H1 (cell line): ENCODE measurements at regions not wholly inside any gene's neighbourhood (a gene's known extent, or its start where the extent isn't known, plus 50 kb on each side); places are given as distances from the start of the nearest gene placed in this dataset.

Experiments used
- CTCF ChIA-PET: fragments of 300-600 bp; sonication (Branson Sonifier 250); formaldehyde crosslinking; loops from one replicate; lab custom pipeline; 2021; ENCODE audit not compliant: partially characterized antibody; lab: Charles Lee
- POLR2A ChIA-PET: fragments of 300-600 bp; sonication (Branson Sonifier 250); formaldehyde crosslinking; loops from one replicate; lab custom pipeline; 2021; ENCODE audit warnings: inconsistent platforms; ENCODE audit not compliant: partially characterized antibody; lab: Charles Lee
- DNase-seq, 2 experiments: peaks; one replicate each; pipeline versions ENCODE4 v3.0.0 to v3.0.0-alpha.2; 2010 to 2022; ENCODE audit warnings: low spot score in 2 of 2, low read depth in 1 of 2, mixed read lengths in 1 of 2
- FAIRE-seq: peaks from 2 replicates; lab custom pipeline; 2011; peaks lifted over from hg19 to GRCh38; lab: Jason Lieb, UNC
- H2AFZ ChIP-seq: 2 replicates; pipeline ENCODE4 v1.8.1; 2012; ENCODE audit warnings: low read length, inconsistent platforms
- H2AK5ac ChIP-seq: 2 replicates; pipeline ENCODE4 v1.6.1; 2013; ENCODE audit warnings: low read depth, low read length
- H2BK120ac ChIP-seq: replicated peaks from 2 replicates; pipeline ENCODE3; 2013; ENCODE audit warnings: low read depth, low read length, inconsistent platforms
- H2BK12ac ChIP-seq: 2 replicates; pipeline ENCODE4 v1.6.1; 2013; ENCODE audit warnings: low read depth, low read length
- H2BK15ac ChIP-seq: 2 replicates; pipeline ENCODE4 v1.6.1; 2013; ENCODE audit warnings: low read length
- H2BK20ac ChIP-seq: 2 replicates; pipeline ENCODE4 v1.6.1; 2013; ENCODE audit warnings: low read length
- H2BK5ac ChIP-seq: 2 replicates; pipeline ENCODE4 v1.6.1; 2013; ENCODE audit warnings: low read depth, low read length
- H3K14ac ChIP-seq: 2 replicates; pipeline ENCODE4 v1.6.1; 2013; ENCODE audit warnings: inconsistent platforms; ENCODE audit not compliant: insufficient read length
- H3K18ac ChIP-seq: 2 replicates; pipeline ENCODE4 v1.6.1; 2013; ENCODE audit warnings: low read length; ENCODE audit errors: extremely low read depth
- H3K23ac ChIP-seq: 2 replicates; pipeline ENCODE4 v1.6.1; 2013; ENCODE audit warnings: inconsistent platforms; ENCODE audit not compliant: insufficient read length
- H3K23me2 ChIP-seq: 2 replicates; pipeline ENCODE4 v1.6.1; 2013; ENCODE audit warnings: low read depth, low read length
- H3K27ac ChIP-seq: 2 replicates; pipeline ENCODE4 v1.6.1; 2011; ENCODE audit warnings: low read depth, low read length, inconsistent platforms
- H3K27me3 ChIP-seq, 4 experiments: replicated peaks in 1 of 4; 1 replicate in 1 of 4; 2 replicates in 3 of 4; pipeline versions ENCODE4 v1.6.1 to v1.8.1; 2011 to 2013; ENCODE audit warnings: low read length in 3 of 4, mild to moderate bottlenecking in 3 of 4, inconsistent platforms in 2 of 4, mixed read lengths in 2 of 4, moderate library complexity in 1 of 4; ENCODE audit not compliant: control insufficient read depth in 3 of 4, insufficient read depth in 3 of 4; ENCODE audit errors: extremely low read depth in 1 of 4
- H3K36me3 ChIP-seq, 4 experiments: 2 replicates each; pipeline versions ENCODE4 v1.6.1 to v1.8.1; 2011 to 2013; ENCODE audit warnings: mild to moderate bottlenecking in 4 of 4, low read length in 3 of 4, moderate library complexity in 2 of 4, control low read depth in 1 of 4, inconsistent platforms in 1 of 4; ENCODE audit not compliant: insufficient read depth in 4 of 4, control insufficient read depth in 2 of 4
- H3K4ac ChIP-seq: replicated peaks from 2 replicates; pipeline ENCODE3; 2013; ENCODE audit warnings: low read length, low read depth, mixed read lengths, inconsistent platforms; ENCODE audit not compliant: insufficient read length
- H3K4me1 ChIP-seq, 4 experiments: replicated peaks in 1 of 4; 1 replicate in 1 of 4; 2 replicates in 3 of 4; pipeline versions ENCODE4 v1.6.1 to v1.8.1; 2011 to 2013; ENCODE audit warnings: low read length in 3 of 4, inconsistent platforms in 2 of 4, mixed read lengths in 1 of 4; ENCODE audit not compliant: insufficient read depth in 4 of 4, control insufficient read depth in 3 of 4
- H3K4me2 ChIP-seq, 2 experiments: 2 replicates each; pipeline versions ENCODE4 v1.6.1 to v1.8.1; 2011 to 2013; ENCODE audit warnings: low read depth in 2 of 2, low read length in 2 of 2, control low read depth in 1 of 2, inconsistent platforms in 1 of 2, mild to moderate bottlenecking in 1 of 2; ENCODE audit not compliant: insufficient read depth in 1 of 2
- H3K4me3 ChIP-seq, 4 experiments: fragments of 200-600, 300-600 bp in 1 of 4; sonication (generic), shearing (Covaris generic), sonication (Bioruptor Twin) in 1 of 4; 2 replicates each; pipeline versions ENCODE4 v1.5.1 to v1.8.1; 2011 to 2016; ENCODE audit warnings: low read length in 4 of 4, low read depth in 3 of 4, control low read depth in 2 of 4, inconsistent platforms in 2 of 4, mild to moderate bottlenecking in 2 of 4, mixed read lengths in 1 of 4, moderate library complexity in 1 of 4; ENCODE audit not compliant: insufficient read depth in 2 of 4; ENCODE audit errors: extremely low read depth in 1 of 4
- H3K56ac ChIP-seq: replicated peaks from 2 replicates; pipeline ENCODE3; 2013; ENCODE audit warnings: low read depth, mild to moderate bottlenecking, mixed read lengths, low read length, inconsistent platforms; ENCODE audit not compliant: insufficient read length
- H3K79me1 ChIP-seq: 2 replicates; pipeline ENCODE4 v1.6.1; 2013; ENCODE audit warnings: low read depth, low read length, control low read depth
- H3K79me2 ChIP-seq, 2 experiments: 2 replicates each; pipeline versions ENCODE4 v1.6.1 to v1.8.1; 2012 to 2013; ENCODE audit warnings: low read length in 2 of 2, mild to moderate bottlenecking in 2 of 2, inconsistent platforms in 1 of 2; ENCODE audit not compliant: insufficient read depth in 2 of 2, control insufficient read depth in 1 of 2
- H3K9ac ChIP-seq, 4 experiments: replicated peaks in 1 of 4; 1 replicate in 1 of 4; 2 replicates in 3 of 4; pipeline versions ENCODE4 v1.6.1 to v1.8.1; 2011 to 2013; ENCODE audit warnings: low read depth in 3 of 4, low read length in 3 of 4, control low read depth in 2 of 4, mild to moderate bottlenecking in 2 of 4, moderate library complexity in 2 of 4, inconsistent platforms in 1 of 4; ENCODE audit errors: extremely low read depth in 1 of 4
- H3K9me3 ChIP-seq, 2 experiments: 2 replicates each; pipeline versions ENCODE4 v1.6.1 to v1.8.1; 2012 to 2013; ENCODE audit warnings: mild to moderate bottlenecking in 2 of 2, moderate library complexity in 2 of 2, control low read depth in 1 of 2, inconsistent platforms in 1 of 2, low read depth in 1 of 2, low read length in 1 of 2, mixed read lengths in 1 of 2; ENCODE audit not compliant: insufficient read depth in 2 of 2
- H4K20me1 ChIP-seq, 2 experiments: replicated peaks in 1 of 2; 2 replicates each; pipeline versions ENCODE3 to v1.8.1; 2011 to 2013; ENCODE audit warnings: inconsistent platforms in 2 of 2, low read length in 2 of 2, mild to moderate bottlenecking in 1 of 2; ENCODE audit not compliant: insufficient read depth in 2 of 2, control insufficient read depth in 1 of 2
- H4K5ac ChIP-seq: 2 replicates; pipeline ENCODE4 v1.6.1; 2013; ENCODE audit warnings: low read length, low read depth, mixed read lengths, inconsistent platforms; ENCODE audit not compliant: insufficient read length
- H4K8ac ChIP-seq: 2 replicates; pipeline ENCODE4 v1.8.0; 2013; ENCODE audit warnings: mild to moderate bottlenecking, moderate library complexity, low read length, inconsistent platforms; ENCODE audit not compliant: insufficient read depth; ENCODE audit errors: extremely low read depth
- H4K91ac ChIP-seq: replicated peaks from 2 replicates; pipeline ENCODE3; 2013; ENCODE audit warnings: low read length, mixed read lengths, inconsistent platforms; ENCODE audit not compliant: insufficient read length
- HDAC2 ChIP-seq, 2 experiments: fragments of 300-600 bp in 1 of 2; sonication (generic) in 1 of 2; IDR thresholded peaks; 2 replicates each; pipeline ENCODE4 v1.6.1; 2011 to 2012; ENCODE audit warnings: low read depth in 2 of 2, low read length in 2 of 2, mild to moderate bottlenecking in 2 of 2, moderate library complexity in 2 of 2, borderline replicate concordance in 1 of 2, inconsistent platforms in 1 of 2
- SIN3A ChIP-seq, 2 experiments: IDR thresholded peaks in 1 of 2; conservative IDR thresholded peaks in 1 of 2; 2 replicates each; pipeline ENCODE4 v1.6.1; 2011 to 2012; ENCODE audit warnings: low read length in 2 of 2, improper control_type of control experiment in 1 of 2, low read depth in 1 of 2, mild to moderate bottlenecking in 1 of 2
- WGBS, 2 experiments: shearing (Covaris generic) in 1 of 2; methylation state at CpG; one replicate each; pipeline versions ENCODE4 v1.1.6 to v1.1.7; 2013 to 2015; ENCODE audit warnings: low lambda C conversion rate in 2 of 2, mixed read lengths in 2 of 2, inconsistent platforms in 1 of 2, low coverage in 1 of 2, missing lambda C conversion rate in 1 of 2; ENCODE audit not compliant: insufficient replicate concordance in 2 of 2, insufficient coverage in 1 of 2, insufficient read length in 1 of 2; ENCODE audit errors: extremely low coverage in 1 of 2, missing lambda C conversion rate in 1 of 2; 5-methylcytosine and 5-hydroxymethylcytosine counted together

- Histone ChIP-seq H3K4me3 (no peak overlapping the region), H2AFZ (no peak overlapping the region), H2AK5ac (no peak overlapping the region), H3K23ac (no peak overlapping the region), H3K27me3 (no peaks in the 10 kb centered on the region), H2BK5ac (no peak overlapping the region), H3K56ac (no peak overlapping the region), H2BK120ac (no peak overlapping the region), H3K23me2 (no peaks in the 10 kb centered on the region), H3K27ac (no peak overlapping the region), H2BK12ac (no peak overlapping the region), H3K4me2 (no peak overlapping the region), H4K20me1 (no peaks in the 10 kb centered on the region), H4K5ac (no peak overlapping the region), H2BK15ac (no peak overlapping the region), H2BK20ac (no peak overlapping the region), H4K8ac (no peak overlapping the region), H3K79me1 (no peaks in the 10 kb centered on the region), H3K14ac (no peak overlapping the region), H3K4me1 (0 out of 7 replicates have a peak, but pooled peaks cover 0 to 3% (median 0%) of the 10 kb centered on the region in 4 experiments), H3K9me3 (peaks cover 3 to 4% of the 10 kb centered on the region in 2 experiments; a peak in 2 of 4 replicates), H4K91ac (no peak overlapping the region), H3K4ac (no peak overlapping the region), H3K79me2 (no peaks in the 10 kb centered on the region), H3K9ac (no peak overlapping the region), H3K18ac (no peak overlapping the region), H3K36me3 (no peaks in the 10 kb centered on the region; a peak in 2 of 8 replicates)
- FAIRE-seq: no peak
- TF ChIP-seq SIN3A (conservative IDR thresholded peaks at IDR 0.05 in 1 of 2, IDR thresholded peaks at IDR 0.05 in 1 of 2; ENCODE audit: low read depth in 1 of 2, low read length in 2 of 2): no peak
- TF ChIP-seq HDAC2 (IDR thresholded peaks at IDR 0.05; ENCODE audit: borderline replicate concordance in 1 of 2, low read depth in 2 of 2, low read length in 2 of 2): no peak
- POLR2A ChIA-PET: no interaction called here
- CTCF ChIA-PET: no interaction called here
- DNase-seq: no peak
- 87% methylated on average over 4 of the region's 4 CpGs; no CpG with 5 or more reads in 1 of the 2 experiments for WGBS, 2 experiments
Observed at GRCh38 chr21:27690426-27690825, 723.5 kb upstream of the ADAMTS5 start.
